ENCODE measurements at regions not wholly inside any gene's neighbourhood (a gene's known extent, or its start where the extent isn't known, plus 50 kb on each side); places are given as distances from the start of the nearest gene placed in this dataset.

GRCh38 chr6:159455700-159456274 lies 237.3 kb downstream of the SOD2 start:
- TF ChIP-seq POLR2A (IDR thresholded peaks at IDR 0.05) (no peak), CTCF (IDR thresholded peaks at IDR 0.05) (no peak)

Measured in transverse colon (tissue), 3 donors.